CD4-positive, alpha-beta memory T cell (primary cell): ENCODE measurements at regions not wholly inside any gene's neighbourhood (a gene's known extent, or its start where the extent isn't known, plus 50 kb on each side); places are given as distances from the start of the nearest gene placed in this dataset.
A peak's percentile ranks its signal among the peaks of the same experiment; 100 is the strongest.

Source experiments
- CTCF ChIA-PET: fragments of 350-600 bp; sonication (Branson Sonifier 250); formaldehyde crosslinking; loops from one replicate; lab custom pipeline; 2021; ENCODE audit warnings: inconsistent platforms; ENCODE audit not compliant: partially characterized antibody; lab: Charles Lee
- POLR2A ChIA-PET: fragments of 350-600 bp; sonication (Branson Sonifier 250); formaldehyde crosslinking; loops from one replicate; lab custom pipeline; 2021; ENCODE audit not compliant: partially characterized antibody; lab: Charles Lee
- DNase-seq, 5 donors: peaks; one replicate each; pipeline versions ENCODE4 v3.0.0 to v3.0.0-alpha.2; 2020 to 2022; ENCODE audit warnings: mixed read lengths in 1 of 5
- H3K27ac ChIP-seq: one replicate; pipeline ENCODE4 v1.7.0; 2013; ENCODE audit warnings: low read depth, low read length
- H3K27me3 ChIP-seq: 2 replicates; pipeline ENCODE4 v1.7.0; 2013; ENCODE audit warnings: mild to moderate bottlenecking, low read length, moderate library complexity; ENCODE audit not compliant: insufficient read depth
- H3K36me3 ChIP-seq: 2 replicates; pipeline ENCODE4 v1.7.0; 2013; ENCODE audit warnings: mild to moderate bottlenecking, low read length, moderate library complexity; ENCODE audit not compliant: insufficient read depth
- H3K4me1 ChIP-seq: 2 replicates; pipeline ENCODE4 v1.7.0; 2013; ENCODE audit warnings: mild to moderate bottlenecking, low read length, moderate library complexity; ENCODE audit not compliant: insufficient read depth
- H3K4me3 ChIP-seq, 2 donors: one replicate each; pipeline ENCODE4 v1.7.0; 2013; ENCODE audit warnings: low read length in 2 of 2, mild to moderate bottlenecking in 1 of 2
- H3K9me3 ChIP-seq, 2 donors: one replicate each; pipeline ENCODE4 v1.7.0; 2013; ENCODE audit warnings: low read length in 2 of 2, control low read depth in 1 of 2; ENCODE audit not compliant: control insufficient read depth in 1 of 2
- H3K27ac Mint-ChIP-seq, 7 donors: one replicate each; pipeline ENCODE4 v1.8.0; 2020 to 2021; ENCODE audit warnings: mixed read lengths in 7 of 7, mild to moderate bottlenecking in 6 of 7, inconsistent platforms in 3 of 7, moderate library complexity in 3 of 7
- H3K27me3 Mint-ChIP-seq, 2 donors: one replicate each; pipeline ENCODE4 v1.8.0; 2020 to 2021; ENCODE audit warnings: mixed read lengths in 2 of 2
- H3K36me3 Mint-ChIP-seq, 2 donors: one replicate each; pipeline ENCODE4 v1.8.0; 2020 to 2021; ENCODE audit warnings: mixed read lengths in 2 of 2, inconsistent platforms in 1 of 2, mild to moderate bottlenecking in 1 of 2
- H3K4me1 Mint-ChIP-seq, 4 donors: one replicate each; pipeline ENCODE4 v1.8.0; 2020 to 2021; ENCODE audit warnings: mixed read lengths in 4 of 4, mild to moderate bottlenecking in 1 of 4
- H3K4me3 Mint-ChIP-seq, 8 donors: one replicate each; pipeline ENCODE4 v1.8.0; 2020 to 2021; ENCODE audit warnings: mixed read lengths in 8 of 8, mild to moderate bottlenecking in 7 of 8, moderate library complexity in 6 of 8, inconsistent platforms in 3 of 8
- H3K9me3 Mint-ChIP-seq, 8 donors: one replicate each; pipeline ENCODE4 v1.8.0; 2020 to 2021; ENCODE audit warnings: mixed read lengths in 8 of 8, mild to moderate bottlenecking in 5 of 8, inconsistent platforms in 3 of 8, moderate library complexity in 1 of 8
- intact Hi-C: fragments of 100-400 bp; cut with micrococcal nuclease; formaldehyde crosslinking; loops from one replicate; pipeline ENCODE4 v1.15.1; 2023

- Histone ChIP-seq H3K4me1 (peaks cover 40% of the 10 kb centered on the region), H3K9me3 (no peaks in the 10 kb centered on the region), H3K36me3 (no peaks in the 10 kb centered on the region), H3K4me3 (peak overlapping the region; percentile 6 to 32), H3K27me3 (no peaks in the 10 kb centered on the region), H3K27ac (peak overlapping the region; percentile 31)
- intact Hi-C loops: loop anchor here (1.0 to 5.0 kb wide), 9 partner anchors 27 to 960 kb away; partner anchors contain the start of gene P2RY10
- POLR2A ChIA-PET: interaction anchor here (0.7 to 3.8 kb wide), 21 partner anchors 9 to 943 kb away, joined by 3 to 40 read pairs (median 4); partner anchors contain the start of genes GPR174, ITM2A and TAF9B
- Mint-ChIP-seq H3K4me1 (peaks cover 16 to 37% (median 25%) of the 10 kb centered on the region in 4 donors), H3K27ac (peak overlapping the region; percentile 77 to 94 (median 90)), H3K36me3 (peaks cover 0 to 2% of the 10 kb centered on the region in 2 donors), H3K27me3 (no peaks in the 10 kb centered on the region), H3K4me3 (peak overlapping the region; percentile 51 to 82 (median 78)), H3K9me3 (no peaks in the 10 kb centered on the region)
- CTCF ChIA-PET: interaction anchor here (0.7 to 2.3 kb wide), 17 partner anchors 18 to 529 kb away, joined by 3 to 15 read pairs (median 4); partner anchors contain the start of genes ITM2A and P2RY10
- DNase-seq: peak; percentile 43 to 72 (median 65)
Measured at GRCh38 chrX:79081895-79082512, 62.5 kb upstream of the GPR174 start.

- Histone ChIP-seq H3K4me3 (no peak overlapping the region), H3K27ac (peak overlapping the region; percentile 38), H3K27me3 (no peaks in the 10 kb centered on the region), H3K9me3 (no peaks in the 10 kb centered on the region), H3K36me3 (no peaks in the 10 kb centered on the region), H3K4me1 (peaks cover 46% of the 10 kb centered on the region)
- Mint-ChIP-seq H3K36me3 (peaks cover 0 to 2% of the 10 kb centered on the region in 2 donors), H3K27me3 (no peaks in the 10 kb centered on the region), H3K27ac (peak overlapping the region in 6 of 7 donors; percentile 44 to 85 (median 68)), H3K9me3 (no peaks in the 10 kb centered on the region), H3K4me3 (peak overlapping the region in 5 of 8 donors; percentile 14 to 64 (median 43)), H3K4me1 (peaks cover 14 to 41% (median 24%) of the 10 kb centered on the region in 4 donors)
- DNase-seq: no peak
- POLR2A ChIA-PET: interaction anchor here (0.7 to 3.8 kb wide), 14 partner anchors 13 to 284 kb away, joined by 3 to 40 read pairs (median 6); partner anchors contain the start of genes GPR174 and ITM2A
- intact Hi-C loops: loop anchor here (1.0 to 5.0 kb wide), 9 partner anchors 26 to 961 kb away; partner anchors contain the start of gene P2RY10
- CTCF ChIA-PET: interaction anchor here (0.6 to 2.3 kb wide), 7 partner anchors 17 to 187 kb away, joined by 3 to 9 read pairs (median 5); partner anchors contain the start of gene P2RY10
Measured at GRCh38 chrX:79082899-79083298, 61.6 kb upstream of the GPR174 start.

DNA sequence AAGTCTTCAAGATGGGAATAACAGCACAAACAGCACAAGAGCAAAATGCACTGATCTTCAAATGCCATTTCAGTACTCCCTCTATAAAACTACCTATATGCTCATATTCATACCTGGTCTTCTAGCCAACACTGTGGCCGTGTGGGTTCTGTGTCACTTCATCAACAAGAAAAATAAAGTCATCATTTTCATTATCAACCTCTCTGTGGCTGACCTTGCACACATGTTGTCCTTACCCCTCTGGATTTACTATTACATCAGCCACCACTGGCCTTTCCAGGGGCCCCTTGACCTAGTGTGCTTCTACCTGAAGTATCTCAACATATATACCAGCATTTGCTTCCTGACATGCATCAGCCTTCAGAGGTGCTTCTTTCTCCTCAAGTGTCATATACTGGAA is 59.6 kb upstream of the GPR174 start:
- Mint-ChIP-seq H3K9me3 (no peaks in the 10 kb centered on the region), H3K36me3 (peaks cover 0 to 2% of the 10 kb centered on the region in 2 donors), H3K27ac (peak overlapping the region in 3 of 7 donors; percentile 8 to 71 (median 34)), H3K4me1 (peaks cover 14 to 46% (median 27%) of the 10 kb centered on the region in 4 donors), H3K27me3 (no peaks in the 10 kb centered on the region), H3K4me3 (peak overlapping the region in 3 of 8 donors; percentile 49 to 59 (median 52))
- CTCF ChIA-PET: no interaction called here
- Histone ChIP-seq H3K27me3 (no peaks in the 10 kb centered on the region), H3K27ac (no peak overlapping the region), H3K36me3 (no peaks in the 10 kb centered on the region), H3K9me3 (no peaks in the 10 kb centered on the region), H3K4me3 (no peak overlapping the region), H3K4me1 (peaks cover 65% of the 10 kb centered on the region)
- POLR2A ChIA-PET: no interaction called here
- DNase-seq: no peak
- intact Hi-C loops: loop anchor here (5.0 kb wide), 2 partner anchors 138 to 963 kb away; partner anchors contain the start of gene P2RY10

DNA sequence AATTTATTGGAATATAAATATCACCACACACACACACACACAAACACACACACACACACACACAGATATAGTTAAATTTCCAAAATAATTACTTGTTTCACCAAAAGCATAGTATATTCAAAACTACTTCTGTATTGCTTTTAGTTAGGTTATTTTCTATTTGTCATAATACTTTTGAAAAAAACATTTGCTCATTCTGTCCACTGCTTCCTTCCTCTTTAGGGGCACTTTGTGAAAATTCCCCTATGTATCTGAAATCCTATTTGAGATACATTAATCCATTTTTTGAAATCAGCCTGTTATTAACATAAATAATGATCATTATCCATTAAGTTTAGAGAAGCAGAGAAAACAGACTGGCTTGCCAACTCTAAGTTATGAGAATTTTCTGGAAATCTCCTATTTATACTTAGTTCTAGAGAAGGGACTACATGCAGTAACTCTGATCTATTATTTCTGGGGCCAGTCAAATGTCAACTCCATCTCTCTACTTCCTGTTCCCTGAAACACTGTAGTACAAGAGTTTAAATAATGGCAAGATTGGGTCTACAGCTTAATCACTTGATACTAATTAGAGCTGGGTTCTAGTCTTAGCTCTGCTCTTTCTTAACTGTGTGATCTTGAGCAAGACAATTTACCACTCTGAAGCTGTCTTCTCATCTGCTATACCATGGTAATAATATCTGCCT is 54.4 kb upstream of the GPR174 start:
- no peak overlapping the region for H3K27ac ChIP-seq
- intact Hi-C loops: no loop called here
- no peak for DNase-seq
- peak overlapping the region; percentile 36 to 89 (median 78) for H3K27ac Mint-ChIP-seq
- H3K27me3 ChIP-seq: no peaks in the 10 kb centered on the region
- H3K4me1 Mint-ChIP-seq: peaks cover 13 to 57% (median 28%) of the 10 kb centered on the region in 4 donors
- no peaks in the 10 kb centered on the region for H3K27me3 Mint-ChIP-seq
- peaks cover 60% of the 10 kb centered on the region for H3K4me1 ChIP-seq
- H3K9me3 Mint-ChIP-seq: peaks cover 0 to 3% (median 0%) of the 10 kb centered on the region in 8 donors
- no peak overlapping the region for H3K4me3 ChIP-seq
- ChIA-PET POLR2A (interaction anchor here (0.9 to 5.7 kb wide), 5 partner anchors 8 to 62 kb away, joined by 4 to 40 read pairs (median 7); partner anchors contain the start of gene GPR174), CTCF (interaction anchor here (0.9 kb wide), 1 partner anchor 18 kb away, joined by 4 read pairs; no protein-coding TSS in a partner anchor)
- H3K9me3 ChIP-seq: no peaks in the 10 kb centered on the region
- peaks cover 0 to 5% of the 10 kb centered on the region in 2 donors for H3K36me3 Mint-ChIP-seq
- no peaks in the 10 kb centered on the region for H3K36me3 ChIP-seq
- peak overlapping the region in 3 of 8 donors; percentile 3 to 43 (median 36) for H3K4me3 Mint-ChIP-seq

GRCh38 chrX:79094075-79094832 is 50.2 kb upstream of the GPR174 start:
- H3K4me1 ChIP-seq: peaks cover 80% of the 10 kb centered on the region
- peaks cover 32 to 76% (median 56%) of the 10 kb centered on the region in 4 donors for H3K4me1 Mint-ChIP-seq
- ChIA-PET POLR2A (interaction anchor here (1.5 to 3.7 kb wide), 3 partner anchors 13 to 68 kb away, joined by 7 to 34 read pairs (median 14); partner anchors contain the start of gene GPR174), CTCF (no interaction called here)
- intact Hi-C loops: no loop called here
- no peak overlapping the region for H3K27ac ChIP-seq
- H3K4me3 Mint-ChIP-seq: peak overlapping the region in 3 of 8 donors; percentile 27 to 44 (median 42)
- no peaks in the 10 kb centered on the region for H3K9me3 ChIP-seq
- no peaks in the 10 kb centered on the region for H3K27me3 Mint-ChIP-seq
- no peak overlapping the region for H3K4me3 ChIP-seq
- H3K36me3 Mint-ChIP-seq: peaks cover 0 to 3% of the 10 kb centered on the region in 2 donors
- H3K36me3 ChIP-seq: no peaks in the 10 kb centered on the region
- H3K27ac Mint-ChIP-seq: peak overlapping the region; percentile 35 to 96 (median 85)
- DNase-seq: no peak
- H3K27me3 ChIP-seq: no peaks in the 10 kb centered on the region
- peaks cover 0 to 3% (median 0%) of the 10 kb centered on the region in 8 donors for H3K9me3 Mint-ChIP-seq
